C4-2B (cell line): ENCODE measurements at regions not wholly inside any gene's neighbourhood (a gene's known extent, or its start where the extent isn't known, plus 50 kb on each side); places are given as distances from the start of the nearest gene placed in this dataset.

ENCODE experiments used
- H3K27ac ChIP-seq: fragments of 450-650 bp; 2 replicates; pipeline ENCODE4 v1.5.1; 2017
- CTCF ChIP-seq: fragments of 450-650 bp; conservative IDR thresholded peaks from 2 replicates; pipeline ENCODE4 v1.5.1; 2017; ENCODE audit warnings: mild to moderate bottlenecking
- ZFX ChIP-seq: fragments of 450-650 bp; IDR thresholded peaks from 2 replicates; pipeline ENCODE4 v1.6.1; 2017

GRCh38 chr18:55998071-55998522, 410.1 kb upstream of the TCF4 start:
- TF ChIP-seq CTCF: no peak
- H3K27ac ChIP-seq: no peak overlapping the region

DNA sequence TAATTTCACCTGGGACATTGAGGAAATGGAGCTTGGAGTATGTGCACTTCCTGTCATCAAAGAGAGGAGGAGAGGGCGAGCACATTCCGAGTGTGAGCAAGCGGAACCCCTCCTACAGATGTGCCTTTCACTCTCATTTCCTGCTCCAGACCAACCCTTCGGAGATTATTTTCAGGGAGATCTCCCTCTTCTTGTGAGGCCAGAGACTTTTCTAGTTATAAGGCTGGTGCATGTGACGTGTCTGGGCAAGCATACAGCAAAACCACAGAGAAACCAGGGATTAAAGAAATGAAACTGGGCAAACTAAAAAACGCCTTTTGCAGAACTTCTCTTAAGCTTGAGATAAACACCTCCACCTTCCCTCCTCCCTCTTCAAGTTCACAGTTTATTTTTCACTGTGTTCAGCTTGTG, 409.2 kb upstream of the TCF4 start:
- H3K27ac ChIP-seq: no peak overlapping the region
- TF ChIP-seq CTCF (no peak), ZFX (no peak)

DNA sequence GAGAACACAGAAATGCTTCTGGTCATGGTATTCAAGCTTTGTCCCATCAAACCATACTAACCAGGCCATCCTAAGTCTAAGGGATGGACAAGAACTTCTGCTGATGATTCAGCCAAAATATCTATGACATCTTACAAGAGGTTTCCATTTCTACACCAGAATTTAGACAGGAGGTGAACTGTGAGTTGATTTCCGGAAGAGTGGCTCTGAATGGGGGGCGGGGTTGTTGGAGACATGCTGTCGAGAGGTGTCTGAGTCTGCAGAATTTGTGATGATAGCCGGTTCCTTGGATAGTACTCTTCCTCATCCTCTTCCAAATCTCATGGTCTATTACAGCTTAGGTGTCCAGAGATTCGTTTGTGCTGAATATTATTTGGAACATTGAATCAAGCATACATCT, 408.7 kb upstream of the TCF4 start:
- no peak for TF ChIP-seq CTCF
- TF ChIP-seq ZFX: no peak
- no peak overlapping the region for H3K27ac ChIP-seq

- TF ChIP-seq CTCF: no peak
- no peak for TF ChIP-seq ZFX
- H3K27ac ChIP-seq: no peak overlapping the region
These were observed 402.2 kb upstream of the TCF4 start for GRCh38 chr18:55990186-55990585.

DNA sequence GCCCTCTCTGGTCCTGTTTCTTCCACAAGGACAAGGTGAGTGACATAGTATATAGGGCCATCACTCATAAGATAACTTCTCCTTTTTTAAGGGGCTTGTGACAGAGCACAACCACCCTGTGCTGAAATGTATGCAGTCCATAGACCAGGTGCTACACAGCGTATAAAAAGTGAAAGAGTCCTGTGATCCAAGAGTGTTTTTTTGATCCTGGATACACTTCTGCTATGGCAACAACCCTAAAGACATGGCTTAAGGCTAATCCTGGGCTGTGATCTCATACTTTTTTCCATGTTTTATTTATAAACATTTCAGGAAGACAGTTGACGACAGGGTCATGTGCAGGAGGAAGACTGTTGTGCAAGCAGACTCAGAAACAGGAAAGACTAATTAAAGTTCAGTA, 400.5 kb upstream of the TCF4 start:
- H3K27ac ChIP-seq: no peak overlapping the region
- TF ChIP-seq CTCF (no peak), ZFX (no peak)

DNA sequence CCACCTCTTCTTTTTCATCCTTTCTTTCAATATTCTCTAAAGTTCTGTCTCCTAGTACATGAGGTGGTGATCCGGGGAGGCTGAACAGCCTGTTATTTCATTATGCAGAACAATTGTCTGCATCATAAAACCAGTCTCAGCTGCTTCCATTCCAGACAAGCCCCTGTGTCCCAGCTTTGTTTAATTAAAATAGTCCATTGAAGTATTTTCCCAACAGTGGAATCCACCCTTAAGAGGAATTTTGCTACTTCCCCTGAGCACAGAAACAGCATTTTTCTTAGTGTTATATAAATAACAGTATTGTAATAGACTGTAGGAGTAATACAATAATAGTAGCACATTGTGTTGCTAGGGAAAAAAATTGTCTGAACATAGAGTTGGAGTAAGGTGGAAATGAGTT, 395.4 kb upstream of the TCF4 start:
- H3K27ac ChIP-seq: no peak overlapping the region
- TF ChIP-seq CTCF (no peak), ZFX (no peak)

- no peak overlapping the region for H3K27ac ChIP-seq
- TF ChIP-seq ZFX: no peak
- no peak for TF ChIP-seq CTCF
These were observed 395.0 kb upstream of the TCF4 start for GRCh38 chr18:55982992-55983391.
